Ammon's horn (tissue), 1 donor: ENCODE measurements at regions not wholly inside any gene's neighbourhood (a gene's known extent, or its start where the extent isn't known, plus 50 kb on each side); places are given as distances from the start of the nearest gene placed in this dataset.
"Not testable (repeated sequence)": the region's sequence is repeated elsewhere in the genome, so short reads cannot be mapped to it uniquely, and the experiment has no call there.

Source experiments
- DNase-seq: peaks from one replicate; pipeline ENCODE4 v3.0.0-alpha.2; 2016; ENCODE audit warnings: low spot score

- no peak for DNase-seq
Observed at GRCh38 chr9:102941868-102942267, 53.3 kb upstream of the CYLC2 start.

GRCh38 chr9:102922526-102922925 is 72.6 kb upstream of the CYLC2 start:
- DNase-seq = no peak

DNA sequence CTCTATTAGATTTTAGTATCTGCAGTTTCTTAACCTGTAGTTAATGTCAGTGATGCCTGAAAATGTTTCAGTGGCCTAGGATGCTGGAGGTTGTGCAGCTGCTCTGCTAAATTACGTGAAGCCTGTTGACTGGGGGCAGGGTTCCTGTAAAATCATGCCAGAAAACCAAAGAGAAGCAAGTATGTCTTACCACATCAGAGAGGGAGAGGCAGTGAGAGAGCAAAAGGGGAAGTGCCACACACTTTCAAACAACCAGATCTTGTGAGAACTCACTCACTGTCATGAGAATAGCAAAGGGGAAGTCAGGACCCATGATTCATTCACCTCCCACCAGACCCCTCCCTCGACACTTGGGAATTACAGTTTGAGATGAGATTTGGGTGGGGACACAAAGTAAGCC is 83.9 kb upstream of the CYLC2 start:
- no peak for DNase-seq

- DNase-seq = not testable (repeated sequence)
Observed at GRCh38 chr9:102905795-102906194, 89.3 kb upstream of the CYLC2 start.

DNA sequence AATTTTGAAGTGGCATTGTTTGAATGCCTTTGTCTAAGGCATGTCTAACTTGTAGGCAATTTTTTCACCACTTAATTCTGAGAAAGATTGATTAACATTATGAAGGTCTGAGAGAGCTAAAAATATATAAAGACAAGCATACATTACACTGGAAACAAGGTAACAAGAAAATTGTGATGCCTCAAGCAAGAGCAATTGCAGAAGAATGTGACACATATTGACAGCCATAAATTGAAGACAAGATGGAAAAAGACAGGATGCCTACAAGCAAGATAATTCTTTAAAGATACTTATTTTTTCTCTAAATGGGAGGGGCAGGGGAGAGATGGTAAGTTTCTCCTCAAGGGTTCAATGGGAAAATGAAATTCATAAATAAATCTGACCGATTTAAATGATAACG is 103.1 kb upstream of the CYLC2 start:
- no peak for DNase-seq

DNA sequence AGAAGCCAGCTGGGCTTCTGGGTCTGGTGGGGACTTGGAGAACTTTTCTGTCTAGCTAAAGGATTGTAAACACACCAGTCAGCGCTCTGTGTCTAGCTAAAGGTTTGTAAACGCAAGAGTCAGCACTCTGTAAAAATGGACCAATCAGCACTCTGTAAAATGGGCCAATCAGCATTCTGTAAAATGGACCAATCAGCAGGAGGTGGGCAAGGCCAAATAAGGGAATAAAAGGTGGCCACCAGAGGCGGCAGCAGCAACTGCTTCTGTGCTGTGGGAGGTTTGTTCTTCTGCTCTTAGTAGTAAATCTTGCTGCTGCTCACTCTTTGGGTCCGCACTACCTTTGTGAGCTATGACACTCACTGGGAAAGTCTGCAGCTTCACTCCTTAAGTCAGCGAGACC is 106.4 kb upstream of the CYLC2 start:
- DNase-seq = not testable (repeated sequence)

- DNase-seq = no peak
Observed at GRCh38 chr9:102875687-102876086, 119.4 kb upstream of the CYLC2 start.

DNA sequence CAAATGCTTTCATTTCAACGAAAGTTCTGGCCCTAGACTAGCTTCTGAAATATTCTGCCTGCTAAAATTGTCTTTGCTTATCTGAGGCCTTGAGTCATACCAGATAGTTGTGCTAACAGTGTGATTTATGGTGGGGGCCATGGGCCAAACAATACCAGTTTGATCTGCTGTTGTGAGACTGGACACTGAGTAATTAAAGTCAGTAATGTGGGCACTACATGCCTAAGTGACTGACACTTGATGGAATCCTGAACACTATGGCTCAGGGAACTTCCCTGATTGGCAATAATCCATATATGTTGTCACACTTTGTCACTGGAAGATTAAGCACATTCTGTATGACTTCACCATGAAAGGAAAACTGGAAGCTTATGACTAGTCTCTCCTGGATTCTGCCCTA is 127.6 kb upstream of the CYLC2 start:
- no peak for DNase-seq

DNA sequence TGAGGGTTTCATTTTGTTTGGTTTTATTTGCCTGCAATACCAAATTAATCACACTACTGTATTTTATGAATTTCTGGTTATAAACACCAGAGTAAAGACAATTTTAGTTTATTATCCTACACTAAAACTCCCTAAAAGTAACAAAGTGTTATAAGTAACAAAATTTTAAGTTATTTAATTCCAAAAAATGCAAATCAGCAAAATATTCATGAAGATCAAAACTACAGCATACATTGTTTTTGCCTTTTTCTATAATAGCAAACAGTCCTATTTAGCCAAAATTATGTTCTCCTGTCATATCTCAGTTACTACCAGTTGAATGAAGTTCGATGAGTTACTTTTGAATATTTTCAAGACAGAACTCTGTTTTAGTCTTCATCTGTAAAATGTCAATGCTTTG is 132.7 kb upstream of the CYLC2 start:
- no peak for DNase-seq

DNA sequence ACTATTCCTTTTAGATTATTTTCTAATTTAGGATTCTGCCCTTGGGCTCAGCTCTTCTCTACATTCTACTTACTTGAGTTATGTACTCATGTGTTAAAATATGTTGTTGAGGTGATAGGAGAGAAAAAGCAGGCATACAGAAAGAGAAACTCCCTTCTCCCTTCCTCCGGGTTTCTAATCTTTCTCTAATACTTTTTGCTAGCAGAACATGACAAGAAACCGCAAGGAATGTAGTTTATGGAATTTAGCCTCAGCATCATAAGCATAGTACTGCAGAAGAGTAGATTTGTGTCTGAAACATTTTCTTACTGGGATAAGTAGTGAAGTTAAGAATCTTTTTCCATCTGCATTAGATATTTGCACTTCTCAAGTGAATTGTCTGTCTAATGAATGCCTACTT is 139.5 kb upstream of the CYLC2 start:
- no peak for DNase-seq

GRCh38 chr9:102845827-102846371 is 149.2 kb upstream of the CYLC2 start:
- no peak for DNase-seq

DNA sequence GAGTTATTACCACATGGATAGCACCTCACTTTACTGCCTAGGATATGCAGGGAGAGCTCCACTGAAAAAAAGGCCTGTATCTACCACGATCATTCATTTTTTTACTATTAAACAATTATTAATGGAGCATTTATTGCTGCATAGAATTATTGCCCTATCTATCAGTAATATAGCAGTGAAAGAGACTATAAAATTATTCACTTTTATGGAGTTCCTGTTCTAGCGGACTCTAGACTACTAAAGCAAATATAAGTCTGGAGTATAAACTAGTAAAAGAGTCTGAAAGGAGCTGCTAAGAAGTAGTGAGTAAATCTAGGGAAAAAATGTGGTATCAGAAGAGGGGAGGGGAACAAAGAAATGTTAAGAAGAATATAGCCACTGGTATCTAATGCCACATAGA is 150.4 kb upstream of the CYLC2 start:
- DNase-seq = no peak

DNA sequence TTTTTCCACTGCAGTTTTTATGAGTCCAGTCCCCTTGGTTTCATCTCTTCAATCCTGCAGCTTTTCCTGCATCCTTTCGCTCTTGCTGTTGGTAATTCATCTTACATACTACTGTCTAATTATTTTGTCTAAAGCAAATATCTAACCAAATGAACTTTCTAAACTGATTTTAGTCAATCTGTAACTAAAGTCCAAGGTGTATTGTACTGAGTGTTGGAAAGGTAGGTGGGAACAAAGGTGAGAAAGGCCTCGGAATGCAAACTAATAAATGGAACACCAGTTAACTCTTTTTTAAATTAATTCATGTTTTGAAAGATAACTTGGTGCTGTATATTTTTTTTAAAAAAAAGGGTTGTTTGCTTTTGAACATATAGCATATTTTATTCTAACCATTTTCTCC is 152.7 kb upstream of the CYLC2 start:
- DNase-seq = no peak

DNA sequence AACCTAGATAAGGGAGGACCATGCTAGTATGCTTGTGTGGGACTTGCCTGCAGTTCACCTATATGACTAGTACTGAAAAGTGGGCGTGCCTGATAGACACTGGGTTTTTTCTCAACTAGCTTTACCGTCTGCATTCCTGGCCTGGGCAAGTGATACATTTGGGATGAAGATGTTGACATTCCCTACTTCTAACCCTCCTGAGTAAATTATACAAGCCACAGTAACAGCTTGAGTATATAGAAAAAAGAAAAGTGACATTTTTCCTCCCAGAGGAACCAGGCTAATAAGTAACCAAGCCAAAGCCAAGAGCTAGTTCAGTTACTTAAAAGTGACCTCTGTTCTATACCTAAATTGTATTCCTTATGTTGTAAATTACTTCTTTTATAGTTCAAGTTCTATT is 153.8 kb upstream of the CYLC2 start:
- DNase-seq = no peak

GRCh38 chr9:102840335-102840734 is 154.8 kb upstream of the CYLC2 start:
- DNase-seq = no peak

GRCh38 chr9:102832814-102833213 is 162.3 kb upstream of the CYLC2 start:
- DNase-seq = no peak

GRCh38 chr9:102796244-102796643 is 198.9 kb upstream of the CYLC2 start:
- no peak for DNase-seq

DNA sequence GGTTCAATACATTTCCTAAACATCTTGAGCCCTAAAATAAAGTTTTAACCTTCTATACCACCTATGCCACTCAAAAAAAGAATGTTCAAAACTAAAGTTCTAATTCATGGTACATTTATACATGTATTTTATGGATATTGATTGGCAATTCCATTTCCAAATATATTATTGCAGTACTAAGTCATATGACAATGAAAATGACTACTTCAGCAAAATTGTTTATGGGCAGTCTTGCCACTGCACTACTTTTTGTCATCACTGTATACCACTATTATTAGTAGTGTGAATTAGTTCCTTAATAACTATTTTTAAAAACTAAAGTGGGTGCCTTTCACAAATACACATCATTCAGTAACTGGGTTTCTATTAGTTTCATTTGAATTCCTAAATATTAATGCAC is 199.6 kb upstream of the CYLC2 start:
- no peak for DNase-seq

GRCh38 chr9:102779356-102779755 is 215.8 kb upstream of the CYLC2 start:
- DNase-seq = no peak

DNA sequence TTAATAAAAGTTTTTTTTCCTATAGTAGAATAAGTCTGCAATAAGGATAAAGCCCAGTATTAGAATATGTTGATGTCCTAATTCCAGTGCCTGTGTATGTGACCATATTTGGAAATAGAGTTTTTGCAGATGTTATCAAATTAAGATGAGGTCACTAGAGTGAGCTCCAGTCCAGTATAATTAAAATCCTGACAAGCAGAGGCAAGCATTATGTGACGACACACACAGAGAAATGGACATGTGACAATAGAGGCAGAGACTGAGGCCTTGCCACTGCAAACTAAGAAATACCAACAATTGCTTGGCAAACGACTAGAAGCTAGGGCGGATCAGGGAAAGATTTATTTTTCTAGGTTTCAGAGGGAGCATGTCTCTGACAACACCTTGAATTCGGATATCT is 216.4 kb upstream of the CYLC2 start:
- no peak for DNase-seq

GRCh38 chr9:102770704-102771103 is 224.4 kb upstream of the CYLC2 start:
- DNase-seq = no peak

GRCh38 chr9:102769307-102769706 is 225.8 kb upstream of the CYLC2 start:
- DNase-seq = no peak

DNA sequence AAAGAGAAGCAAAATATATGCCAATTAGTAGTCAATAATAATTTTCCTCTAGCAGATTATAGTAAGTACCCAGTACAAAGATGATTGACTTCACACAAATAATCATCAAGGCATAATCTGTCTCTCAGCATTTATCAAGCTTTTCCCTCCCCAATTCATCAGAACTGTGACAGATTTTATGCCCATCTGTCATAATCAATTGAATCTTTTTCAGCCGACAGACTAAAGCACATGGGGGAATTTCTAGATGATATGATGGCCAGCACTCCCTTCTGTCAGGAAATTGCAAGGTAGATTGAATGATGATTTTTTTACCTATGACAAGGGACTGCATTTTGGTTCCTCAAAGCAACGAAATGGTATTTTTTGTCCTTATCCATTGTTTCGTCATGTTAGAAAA is 227.1 kb upstream of the CYLC2 start:
- DNase-seq = peak; percentile 2

GRCh38 chr9:102767076-102767475 is 228.1 kb upstream of the CYLC2 start:
- no peak for DNase-seq

DNA sequence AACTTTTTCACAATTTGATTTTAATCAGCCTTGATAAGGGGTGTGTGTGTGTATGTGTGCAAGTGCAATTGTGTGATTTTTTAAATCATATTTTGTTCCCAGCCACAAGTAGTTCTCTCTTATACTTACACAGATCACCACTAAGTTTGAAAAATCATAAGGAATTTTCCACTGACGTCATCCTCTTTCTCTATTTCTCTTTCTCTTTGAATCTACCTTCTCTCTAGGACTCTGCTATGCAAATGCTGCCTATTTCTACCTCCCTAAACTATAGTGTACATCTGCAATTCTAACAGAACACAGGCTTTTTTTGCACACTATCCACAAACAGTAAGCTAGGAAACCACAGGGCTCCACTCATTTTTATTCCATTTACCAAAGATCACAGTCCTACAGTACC is 254.6 kb upstream of the CYLC2 start:
- DNase-seq = no peak
